HEK293 (cell line): ENCODE measurements at regions not wholly inside any gene's neighbourhood (a gene's known extent, or its start where the extent isn't known, plus 50 kb on each side); places are given as distances from the start of the nearest gene placed in this dataset.

Source experiments
- CTCF ChIP-seq: fragments of 450-650 bp; formaldehyde crosslinking; IDR thresholded peaks from 2 replicates; pipeline ENCODE4 v1.5.1; 2016; ENCODE audit warnings: missing biosample characterization, missing genetic modification characterization
- HOXD13 ChIP-seq: sonication (generic); formaldehyde crosslinking; IDR thresholded peaks from 2 replicates; pipeline ENCODE4 v1.8.0; 2022; ENCODE audit warnings: missing genetic modification reagents, borderline replicate concordance
- PRDM2 ChIP-seq: fragments of 450-650 bp; formaldehyde crosslinking; IDR thresholded peaks from 2 replicates; pipeline ENCODE4 v1.5.1; 2016; ENCODE audit warnings: missing biosample characterization, missing genetic modification characterization, borderline replicate concordance
- SCRT1 ChIP-seq: fragments of 450-650 bp; formaldehyde crosslinking; IDR thresholded peaks from 2 replicates; pipeline ENCODE4 v1.5.1; 2016; ENCODE audit warnings: missing biosample characterization, missing genetic modification characterization, borderline replicate concordance
- ZBTB11 ChIP-seq: fragments of 450-650 bp; formaldehyde crosslinking; conservative IDR thresholded peaks from 2 replicates; pipeline ENCODE4 v1.5.1; 2016; ENCODE audit warnings: low read depth, missing biosample characterization, missing genetic modification characterization
- ZNF19 ChIP-seq: fragments of 450-650 bp; formaldehyde crosslinking; IDR thresholded peaks from 2 replicates; pipeline ENCODE4; 2016; ENCODE audit warnings: missing biosample characterization, missing genetic modification characterization, low read depth
- ZNF341 ChIP-seq: fragments of 450-650 bp; formaldehyde crosslinking; IDR thresholded peaks from 2 replicates; pipeline ENCODE4; 2016; ENCODE audit warnings: low read depth, missing biosample characterization, missing genetic modification characterization
- ZNF416 ChIP-seq: fragments of 450-650 bp; formaldehyde crosslinking; IDR thresholded peaks from 2 replicates; pipeline ENCODE4 v1.5.1; 2016; ENCODE audit warnings: missing biosample characterization, missing genetic modification characterization
- ZNF449 ChIP-seq: fragments of 450-650 bp; formaldehyde crosslinking; IDR thresholded peaks from 2 replicates; pipeline ENCODE4 v1.5.1; 2017; ENCODE audit warnings: missing biosample characterization, mild to moderate bottlenecking, missing genetic modification characterization, moderate library complexity
- ZNF548 ChIP-seq: fragments of 450-650 bp; formaldehyde crosslinking; IDR thresholded peaks from 2 replicates; pipeline ENCODE4 v1.5.1; 2016; ENCODE audit warnings: missing biosample characterization, missing genetic modification characterization
- ZNF600 ChIP-seq: fragments of 450-650 bp; formaldehyde crosslinking; IDR thresholded peaks from 2 replicates; pipeline ENCODE4 v1.5.1; 2016; ENCODE audit warnings: missing biosample characterization, missing genetic modification characterization
- ZNF621 ChIP-seq: fragments of 450-650 bp; formaldehyde crosslinking; IDR thresholded peaks from 2 replicates; pipeline ENCODE4 v1.5.1; 2017; ENCODE audit warnings: missing biosample characterization, missing genetic modification characterization
- ZNF658 ChIP-seq: fragments of 450-650 bp; formaldehyde crosslinking; IDR thresholded peaks from 2 replicates; pipeline ENCODE4; 2016; ENCODE audit warnings: missing biosample characterization, missing genetic modification characterization
- ZNF677 ChIP-seq: fragments of 450-650 bp; IDR thresholded peaks from 2 replicates; pipeline ENCODE4 v1.5.0; 2018; ENCODE audit warnings: missing biosample characterization, mild to moderate bottlenecking, missing genetic modification characterization, moderate library complexity
- ZNF701 ChIP-seq: fragments of 450-650 bp; formaldehyde crosslinking; IDR thresholded peaks from 2 replicates; pipeline ENCODE4 v1.5.1; 2016; ENCODE audit warnings: missing biosample characterization, missing genetic modification characterization
- ZNF777 ChIP-seq: fragments of 450-650 bp; formaldehyde crosslinking; IDR thresholded peaks from 2 replicates; pipeline ENCODE4 v1.5.1; 2017; ENCODE audit warnings: missing biosample characterization, missing genetic modification characterization, borderline replicate concordance
- ZNF792 ChIP-seq: fragments of 450-650 bp; formaldehyde crosslinking; IDR thresholded peaks from 2 replicates; pipeline ENCODE4 v1.5.1; 2016; ENCODE audit warnings: missing biosample characterization, missing genetic modification characterization
- ZNF843 ChIP-seq: fragments of 450-650 bp; formaldehyde crosslinking; IDR thresholded peaks from 2 replicates; pipeline ENCODE4 v1.5.1; 2016; ENCODE audit warnings: missing biosample characterization, missing genetic modification characterization

GRCh38 chr1:82223091-82223490, 422.4 kb downstream of the ADGRL2 start (continued):
- no peak for TF ChIP-seq CTCF (tag by site-specific recombination)
- no peak for TF ChIP-seq ZNF600 (tag by site-specific recombination)
- TF ChIP-seq ZNF621: no peak
- no peak for TF ChIP-seq ZNF701 (tag by site-specific recombination)
- no peak for TF ChIP-seq ZNF677 (tag by site-specific recombination)
- TF ChIP-seq ZNF843 (tag by site-specific recombination): no peak
- no peak for TF ChIP-seq HOXD13 (CRISPR knock-in tag)
- TF ChIP-seq ZNF548 (tag by site-specific recombination): no peak
- no peak for TF ChIP-seq ZNF449 (tag by site-specific recombination)
- no peak for TF ChIP-seq ZNF19 (tag by site-specific recombination)
- 0 out of 2 replicates have a peak, but pooled peaks have one; percentile 23 for TF ChIP-seq ZNF341 (tag by site-specific recombination)
- TF ChIP-seq SCRT1 (tag by site-specific recombination): no peak
- no peak for TF ChIP-seq ZNF792 (tag by site-specific recombination)
- TF ChIP-seq PRDM2: no peak
- TF ChIP-seq ZNF777 (tag by site-specific recombination): no peak
- peak; percentile 74 for TF ChIP-seq ZBTB11 (tag by site-specific recombination)
- TF ChIP-seq ZNF658 (tag by site-specific recombination): no peak
- no peak for TF ChIP-seq ZNF416 (tag by site-specific recombination)
